Endodermal cell (in vitro differentiated cells): ENCODE measurements at regions not wholly inside any gene's neighbourhood (a gene's known extent, or its start where the extent isn't known, plus 50 kb on each side); places are given as distances from the start of the nearest gene placed in this dataset.

Experiments
- DNase-seq: peaks from one replicate; pipeline ENCODE4 v3.0.0-alpha.2; 2017
- H3K27ac ChIP-seq: 2 replicates; pipeline ENCODE4 v1.5.1; 2013; ENCODE audit warnings: mild to moderate bottlenecking, low read depth, low read length, moderate library complexity
- H3K27me3 ChIP-seq: 2 replicates; pipeline ENCODE4 v1.6.1; 2013; ENCODE audit warnings: mild to moderate bottlenecking, low read length, moderate library complexity; ENCODE audit not compliant: insufficient read depth, control insufficient read depth, poor library complexity, severe bottlenecking
- H3K36me3 ChIP-seq: 2 replicates; pipeline ENCODE4 v1.7.0; 2013; ENCODE audit warnings: mild to moderate bottlenecking, low read length, moderate library complexity; ENCODE audit not compliant: control insufficient read depth, insufficient read depth
- H3K4me1 ChIP-seq: one replicate; pipeline ENCODE4 v1.7.0; 2013; ENCODE audit warnings: low read length; ENCODE audit not compliant: control insufficient read depth, insufficient read depth
- H3K4me3 ChIP-seq: 2 replicates; pipeline ENCODE4 v1.5.1; 2013; ENCODE audit warnings: mild to moderate bottlenecking, low read length, moderate library complexity
- H3K9ac ChIP-seq: 2 replicates; pipeline ENCODE4 v1.6.1; 2013; ENCODE audit warnings: mild to moderate bottlenecking, low read length, moderate library complexity; ENCODE audit not compliant: poor library complexity, severe bottlenecking; ENCODE audit errors: extremely low read depth
- H3K9me3 ChIP-seq: 2 replicates; pipeline ENCODE4 v1.6.1; 2013; ENCODE audit warnings: mild to moderate bottlenecking, low read length, moderate library complexity; ENCODE audit not compliant: control insufficient read depth
- H3K27ac Mint-ChIP-seq: 2 replicates; pipeline ENCODE4 v1.8.0; 2020; ENCODE audit warnings: mixed read lengths
- H3K27me3 Mint-ChIP-seq: 2 replicates; pipeline ENCODE4 v1.8.0; 2021; ENCODE audit warnings: mild to moderate bottlenecking, mixed read lengths; ENCODE audit not compliant: insufficient read depth
- H3K36me3 Mint-ChIP-seq: 2 replicates; pipeline ENCODE4 v1.8.0; 2020; ENCODE audit warnings: low read depth, mixed read lengths
- H3K4me1 Mint-ChIP-seq: 2 replicates; pipeline ENCODE4 v1.8.0; 2020; ENCODE audit warnings: mixed read lengths
- H3K4me3 Mint-ChIP-seq: 2 replicates; pipeline ENCODE4 v1.8.0; 2020; ENCODE audit warnings: mild to moderate bottlenecking, moderate library complexity, mixed read lengths
- H3K9me3 Mint-ChIP-seq: 2 replicates; pipeline ENCODE4 v1.8.0; 2020; ENCODE audit warnings: mild to moderate bottlenecking, mixed read lengths
- CTCF ChIP-seq: fragments of 200-600 bp; sonication (generic); conservative IDR thresholded peaks from 2 replicates; pipeline ENCODE4 v1.5.0; 2021; ENCODE audit warnings: antibody characterized with exemption, mild to moderate bottlenecking
- WGBS, 2 experiments: methylation state at CpG; one replicate each; pipeline versions ENCODE4 v1.1.5 to v1.1.7; 2013; ENCODE audit warnings: missing lambda C conversion rate in 2 of 2, mixed read lengths in 1 of 2; ENCODE audit not compliant: insufficient coverage in 1 of 2, insufficient read length in 1 of 2; 5-methylcytosine and 5-hydroxymethylcytosine counted together

- Mint-ChIP-seq H3K4me3 (no peak overlapping the region), H3K4me1 (no peaks in the 10 kb centered on the region), H3K36me3 (no peaks in the 10 kb centered on the region), H3K27ac (no peak overlapping the region), H3K9me3 (no peaks in the 10 kb centered on the region), H3K27me3 (no peaks in the 10 kb centered on the region)
- no peaks in the 10 kb centered on the region for H3K36me3 ChIP-seq
- H3K9ac ChIP-seq: no peak overlapping the region
- WGBS, 2 experiments: 100% methylated on average over 1 of the region's 1 CpG; no CpG with 5 or more reads in 1 of the 2 experiments
- no peak for DNase-seq
- no peaks in the 10 kb centered on the region for H3K27me3 ChIP-seq
- H3K4me3 ChIP-seq: no peak overlapping the region
- H3K27ac ChIP-seq: no peak overlapping the region
- H3K9me3 ChIP-seq: no peaks in the 10 kb centered on the region
- no peak for TF ChIP-seq CTCF
- H3K4me1 ChIP-seq: no peaks in the 10 kb centered on the region
These were observed 493.4 kb upstream of the ALCAM start for GRCh38 chr3:104873331-104873730.

GRCh38 chr3:104878395-104878794 lies 488.3 kb upstream of the ALCAM start:
- Histone ChIP-seq H3K27me3 (no peaks in the 10 kb centered on the region), H3K9me3 (no peaks in the 10 kb centered on the region), H3K4me1 (no peaks in the 10 kb centered on the region), H3K36me3 (no peaks in the 10 kb centered on the region), H3K4me3 (no peak overlapping the region), H3K9ac (no peak overlapping the region), H3K27ac (no peak overlapping the region)
- Mint-ChIP-seq H3K4me3 (no peak overlapping the region), H3K9me3 (no peaks in the 10 kb centered on the region), H3K4me1 (no peaks in the 10 kb centered on the region), H3K27ac (no peak overlapping the region), H3K36me3 (no peaks in the 10 kb centered on the region), H3K27me3 (no peaks in the 10 kb centered on the region)
- 86% methylated on average over 1 of the region's 2 CpGs; no CpG with 5 or more reads in 1 of the 2 experiments for WGBS, 2 experiments
- no peak for DNase-seq
- no peak for TF ChIP-seq CTCF

- DNase-seq: no peak
- no peak overlapping the region for H3K4me3 ChIP-seq
- Mint-ChIP-seq H3K4me3 (no peak overlapping the region), H3K27ac (no peak overlapping the region), H3K36me3 (no peaks in the 10 kb centered on the region), H3K27me3 (no peaks in the 10 kb centered on the region), H3K4me1 (no peaks in the 10 kb centered on the region), H3K9me3 (no peaks in the 10 kb centered on the region)
- no peak overlapping the region for H3K27ac ChIP-seq
- no peak for TF ChIP-seq CTCF
- no peaks in the 10 kb centered on the region for H3K4me1 ChIP-seq
- H3K9ac ChIP-seq: no peak overlapping the region
- WGBS, 2 experiments: 92 to 100% methylated on average over 2 of the region's 2 CpGs
- H3K9me3 ChIP-seq: no peaks in the 10 kb centered on the region
- H3K27me3 ChIP-seq: no peaks in the 10 kb centered on the region
- H3K36me3 ChIP-seq: no peaks in the 10 kb centered on the region
These were observed 486.8 kb upstream of the ALCAM start for GRCh38 chr3:104879919-104880318.
